ENCODE measurements at regions not wholly inside any gene's neighbourhood (a gene's known extent, or its start where the extent isn't known, plus 50 kb on each side); places are given as distances from the start of the nearest gene placed in this dataset.

- no peak for TF ChIP-seq YY1 (IDR thresholded peaks at IDR 0.05; ENCODE audit: low read depth)
- TF ChIP-seq RAD21 (IDR thresholded peaks at IDR 0.05; ENCODE audit: low read depth) = no peak
- TF ChIP-seq CEBPB (IDR thresholded peaks at IDR 0.05) = no peak
- TF ChIP-seq CREB1 (IDR thresholded peaks at IDR 0.05; ENCODE audit: low read depth) = no peak
- TF ChIP-seq REST (IDR thresholded peaks at IDR 0.05; ENCODE audit: low read depth) = no peak
- TF ChIP-seq TCF12 (IDR thresholded peaks at IDR 0.05; ENCODE audit: low read depth) = no peak
- no peak for TF ChIP-seq USF1 (IDR thresholded peaks at IDR 0.05)
- TF ChIP-seq TAF1 (IDR thresholded peaks at IDR 0.05; ENCODE audit: low read depth) = no peak
- no peak for TF ChIP-seq EGR1 (IDR thresholded peaks at IDR 0.05)
- no peak for TF ChIP-seq MAX (IDR thresholded peaks at IDR 0.05)
- TF ChIP-seq ZBTB7A (IDR thresholded peaks at IDR 0.05; ENCODE audit: low read depth) = no peak
- TF ChIP-seq NFIC (IDR thresholded peaks at IDR 0.05) = no peak
- no peak for TF ChIP-seq TEAD4 (IDR thresholded peaks at IDR 0.05)
- no peak for TF ChIP-seq FOXM1 (IDR thresholded peaks at IDR 0.05; ENCODE audit: borderline replicate concordance, low read depth)
- TF ChIP-seq EP300 (IDR thresholded peaks at IDR 0.05; ENCODE audit: borderline replicate concordance) = no peak
These were observed 112.4 kb upstream of the EDA2R start for GRCh38 chrX:66751136-66751782.

GRCh38 chrX:66731398-66731797 is 92.5 kb upstream of the EDA2R start:
- peak; percentile 63 for TF ChIP-seq RAD21 (IDR thresholded peaks at IDR 0.05; ENCODE audit: low read depth)
- no peak for TF ChIP-seq FOXM1 (IDR thresholded peaks at IDR 0.05; ENCODE audit: borderline replicate concordance, low read depth)
- TF ChIP-seq ZBTB7A (IDR thresholded peaks at IDR 0.05; ENCODE audit: low read depth) = no peak
- TF ChIP-seq MAX (IDR thresholded peaks at IDR 0.05) = no peak
- no peak for TF ChIP-seq TAF1 (IDR thresholded peaks at IDR 0.05; ENCODE audit: low read depth)

GRCh38 chrX:66728818-66729271 is 90.0 kb upstream of the EDA2R start:
- TF ChIP-seq RAD21 (IDR thresholded peaks at IDR 0.05; ENCODE audit: low read depth) (peak; percentile 57), TAF1 (IDR thresholded peaks at IDR 0.05; ENCODE audit: low read depth) (no peak), FOXM1 (IDR thresholded peaks at IDR 0.05; ENCODE audit: borderline replicate concordance, low read depth) (no peak), CREB1 (IDR thresholded peaks at IDR 0.05; ENCODE audit: low read depth) (no peak), ZBTB7A (IDR thresholded peaks at IDR 0.05; ENCODE audit: low read depth) (no peak), EGR1 (IDR thresholded peaks at IDR 0.05) (no peak), YY1 (IDR thresholded peaks at IDR 0.05; ENCODE audit: low read depth) (peak; percentile 86), CEBPB (IDR thresholded peaks at IDR 0.05) (no peak), TEAD4 (IDR thresholded peaks at IDR 0.05) (peak; percentile 39; the same call in 1 of the 2 replicates)

- TF ChIP-seq CEBPB (IDR thresholded peaks at IDR 0.05) (no peak), ZBTB7A (IDR thresholded peaks at IDR 0.05; ENCODE audit: low read depth) (no peak), YY1 (IDR thresholded peaks at IDR 0.05; ENCODE audit: low read depth) (no peak), TAF1 (IDR thresholded peaks at IDR 0.05; ENCODE audit: low read depth) (no peak), CREB1 (IDR thresholded peaks at IDR 0.05; ENCODE audit: low read depth) (no peak), RAD21 (IDR thresholded peaks at IDR 0.05; ENCODE audit: low read depth) (no peak), FOXM1 (IDR thresholded peaks at IDR 0.05; ENCODE audit: borderline replicate concordance, low read depth) (no peak), TEAD4 (IDR thresholded peaks at IDR 0.05) (no peak), USF1 (IDR thresholded peaks at IDR 0.05) (no peak), EGR1 (IDR thresholded peaks at IDR 0.05) (no peak), NFIC (IDR thresholded peaks at IDR 0.05) (no peak), MAX (IDR thresholded peaks at IDR 0.05) (no peak), REST (IDR thresholded peaks at IDR 0.05; ENCODE audit: low read depth) (no peak), TCF12 (IDR thresholded peaks at IDR 0.05; ENCODE audit: low read depth) (no peak), EP300 (IDR thresholded peaks at IDR 0.05; ENCODE audit: borderline replicate concordance) (no peak)
These were observed 79.0 kb upstream of the EDA2R start for GRCh38 chrX:66717926-66718325.

Measured in Ishikawa (cell line).